ENCODE measurements at regions not wholly inside any gene's neighbourhood (a gene's known extent, or its start where the extent isn't known, plus 50 kb on each side); places are given as distances from the start of the nearest gene placed in this dataset.

DNA sequence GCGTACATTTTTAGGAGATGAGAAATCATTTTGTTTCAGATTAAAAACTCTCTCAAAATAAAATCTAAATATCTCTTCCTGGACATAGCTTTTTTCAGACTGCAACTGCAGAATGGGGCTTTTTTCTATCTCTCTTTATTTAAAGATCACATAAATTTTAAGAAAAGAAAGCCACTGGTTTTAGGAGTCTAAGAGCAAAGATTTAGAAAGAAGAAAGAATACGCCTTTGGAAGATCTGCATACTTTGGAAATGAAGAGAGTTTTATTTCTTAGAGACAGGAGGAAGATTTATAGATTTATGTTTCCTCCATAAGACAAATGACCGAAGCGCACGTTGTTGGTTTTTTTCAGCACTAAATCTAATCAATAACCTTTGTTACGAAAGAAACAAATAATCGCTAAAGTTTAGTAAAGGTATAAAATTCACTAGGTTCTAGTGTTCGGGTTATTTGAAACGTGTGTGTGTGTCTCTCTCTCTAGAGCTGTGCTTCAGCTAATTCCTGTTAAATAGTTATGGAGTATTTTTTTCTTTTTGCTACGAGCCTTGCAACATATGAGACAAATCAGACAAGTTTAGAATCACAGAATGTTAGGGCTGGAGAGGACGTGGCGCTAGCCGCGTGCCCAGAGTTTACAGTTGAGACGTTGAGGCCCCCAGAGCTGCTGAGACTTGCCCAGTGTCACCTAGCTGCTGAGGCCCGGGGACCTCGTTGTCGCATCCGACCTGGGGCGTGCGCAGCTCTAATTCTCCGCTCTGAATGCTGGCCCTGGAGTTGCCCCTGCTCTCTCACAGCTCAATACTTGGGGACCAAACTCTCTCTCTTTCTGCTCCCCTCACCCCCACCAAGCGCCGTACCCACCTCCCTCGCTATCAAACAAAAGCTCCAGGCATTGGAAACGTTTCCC is 69.9 kb downstream of the CTAGE1 start:
- Histone ChIP-seq H3K36me3 (ENCODE audit: insufficient read depth, low read length) (no peaks in the 10 kb centered on the region), H3K27me3 (ENCODE audit: insufficient read depth, low read length) (peaks cover 10% of the 10 kb centered on the region), H2AFZ (ENCODE audit: low read depth, low read length) (peak overlapping the region; percentile 72), H3K4me1 (ENCODE audit: insufficient read depth, low read length) (peaks cover 50% of the 10 kb centered on the region), H3K27ac (ENCODE audit: low read depth, low read length) (peak overlapping the region; percentile 72), H3K79me2 (ENCODE audit: insufficient read depth, low read length) (no peaks in the 10 kb centered on the region), H3K9me3 (ENCODE audit: insufficient read depth, low read depth, low read length) (no peaks in the 10 kb centered on the region), H3K4me2 (ENCODE audit: low read length) (peak overlapping the region; percentile 88), H3K9ac (ENCODE audit: low read length) (peak overlapping the region; percentile 85), H4K20me1 (ENCODE audit: insufficient read depth, low read length) (no peaks in the 10 kb centered on the region), H3K4me3 (ENCODE audit: insufficient read depth, low read depth, low read length) (peak overlapping the region; percentile 54)
- Mint-ChIP-seq H3K9me3 (ENCODE audit: unreplicated experiment) (peaks cover 1% of the 10 kb centered on the region), H3K36me3 (ENCODE audit: low read depth, unreplicated experiment) (no peaks in the 10 kb centered on the region), H3K27me3 (ENCODE audit: low read depth, unreplicated experiment) (peaks cover 43% of the 10 kb centered on the region), H3K27ac (ENCODE audit: unreplicated experiment) (peak overlapping the region; percentile 88), H3K4me3 (ENCODE audit: unreplicated experiment) (peak overlapping the region; percentile 87), H3K4me1 (ENCODE audit: low read depth, unreplicated experiment) (peaks cover 34% of the 10 kb centered on the region)
- no peak for TF ChIP-seq CTCF (IDR thresholded peaks at IDR 0.05; ENCODE audit: insufficient read depth, low read depth, low read length)
- TF ChIP-seq EZH2 (IDR thresholded peaks at IDR 0.05; ENCODE audit: insufficient read depth, low read length): no peak
- FAIRE-seq (peak; percentile 13), DNase-seq (ENCODE audit: low read depth) (no peak)

DNA sequence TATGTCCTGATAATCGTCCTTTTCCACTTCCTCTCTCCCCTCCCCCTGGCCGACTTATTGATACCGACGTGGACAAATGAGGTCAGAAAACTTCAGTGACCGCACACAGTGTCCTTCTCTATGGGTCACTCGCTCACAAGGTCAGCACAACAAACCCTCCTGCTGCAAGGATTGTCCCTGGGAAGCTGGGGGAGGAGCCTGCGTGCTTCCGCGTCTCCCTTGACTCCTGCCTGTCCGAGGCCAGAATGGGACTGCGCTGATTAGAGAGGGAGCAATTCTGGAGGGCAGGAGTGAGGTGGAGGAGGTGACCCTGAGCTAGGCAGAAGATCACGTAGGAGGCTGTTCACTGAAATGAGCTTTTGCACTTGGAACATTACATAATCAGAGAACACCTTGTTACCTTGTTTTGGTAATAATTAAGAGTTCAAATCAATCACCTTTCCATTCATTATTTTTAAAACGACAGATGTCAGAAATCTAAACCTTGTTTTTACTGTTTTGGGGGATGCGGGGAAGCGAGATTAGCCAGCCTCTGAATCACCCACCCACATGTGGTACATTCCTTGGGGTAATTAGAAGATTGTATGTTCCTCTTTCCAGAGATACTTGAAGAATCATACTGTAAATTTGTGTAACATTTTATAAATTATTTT is 70.6 kb downstream of the CTAGE1 start:
- peaks cover 10% of the 10 kb centered on the region for H3K27me3 ChIP-seq (ENCODE audit: insufficient read depth, low read length)
- no peak for TF ChIP-seq EZH2 (IDR thresholded peaks at IDR 0.05; ENCODE audit: insufficient read depth, low read length)
- no peak for TF ChIP-seq CTCF (IDR thresholded peaks at IDR 0.05; ENCODE audit: insufficient read depth, low read depth, low read length)
- peak; percentile 50 for FAIRE-seq
- H3K4me1 ChIP-seq (ENCODE audit: insufficient read depth, low read length): peaks cover 52% of the 10 kb centered on the region
- H3K4me3 Mint-ChIP-seq (ENCODE audit: unreplicated experiment): peak overlapping the region; percentile 72
- no peaks in the 10 kb centered on the region for H4K20me1 ChIP-seq (ENCODE audit: insufficient read depth, low read length)
- peak; percentile 73 for DNase-seq (ENCODE audit: low read depth)
- H3K4me3 ChIP-seq (ENCODE audit: insufficient read depth, low read depth, low read length): peak overlapping the region; percentile 24
- no peaks in the 10 kb centered on the region for H3K36me3 Mint-ChIP-seq (ENCODE audit: low read depth, unreplicated experiment)
- H3K9me3 ChIP-seq (ENCODE audit: insufficient read depth, low read depth, low read length): no peaks in the 10 kb centered on the region
- H3K36me3 ChIP-seq (ENCODE audit: insufficient read depth, low read length): no peaks in the 10 kb centered on the region
- peak overlapping the region; percentile 88 for H3K27ac Mint-ChIP-seq (ENCODE audit: unreplicated experiment)
- H3K4me1 Mint-ChIP-seq (ENCODE audit: low read depth, unreplicated experiment): peaks cover 34% of the 10 kb centered on the region
- peak overlapping the region; percentile 23 for H2AFZ ChIP-seq (ENCODE audit: low read depth, low read length)
- peak overlapping the region; percentile 72 for H3K27ac ChIP-seq (ENCODE audit: low read depth, low read length)
- peak overlapping the region; percentile 88 for H3K4me2 ChIP-seq (ENCODE audit: low read length)
- no peaks in the 10 kb centered on the region for H3K79me2 ChIP-seq (ENCODE audit: insufficient read depth, low read length)
- peaks cover 38% of the 10 kb centered on the region for H3K27me3 Mint-ChIP-seq (ENCODE audit: low read depth, unreplicated experiment)
- no peaks in the 10 kb centered on the region for H3K9me3 Mint-ChIP-seq (ENCODE audit: unreplicated experiment)
- H3K9ac ChIP-seq (ENCODE audit: low read length): peak overlapping the region; percentile 85

Measured in astrocyte (in vitro differentiated cells and primary cell).